CD4-positive, alpha-beta T cell treated with Interleukin-17A for 4 hours (primary cell): ENCODE measurements at regions not wholly inside any gene's neighbourhood (a gene's known extent, or its start where the extent isn't known, plus 50 kb on each side); places are given as distances from the start of the nearest gene placed in this dataset.
"Not testable (repeated sequence)": the region's sequence is repeated elsewhere in the genome, so short reads cannot be mapped to it uniquely, and the experiment has no call there.

Experiments used
- DNase-seq: peaks from one replicate; pipeline ENCODE4 v3.0.0-alpha.2; 2020; ENCODE audit warnings: mixed read lengths

DNA sequence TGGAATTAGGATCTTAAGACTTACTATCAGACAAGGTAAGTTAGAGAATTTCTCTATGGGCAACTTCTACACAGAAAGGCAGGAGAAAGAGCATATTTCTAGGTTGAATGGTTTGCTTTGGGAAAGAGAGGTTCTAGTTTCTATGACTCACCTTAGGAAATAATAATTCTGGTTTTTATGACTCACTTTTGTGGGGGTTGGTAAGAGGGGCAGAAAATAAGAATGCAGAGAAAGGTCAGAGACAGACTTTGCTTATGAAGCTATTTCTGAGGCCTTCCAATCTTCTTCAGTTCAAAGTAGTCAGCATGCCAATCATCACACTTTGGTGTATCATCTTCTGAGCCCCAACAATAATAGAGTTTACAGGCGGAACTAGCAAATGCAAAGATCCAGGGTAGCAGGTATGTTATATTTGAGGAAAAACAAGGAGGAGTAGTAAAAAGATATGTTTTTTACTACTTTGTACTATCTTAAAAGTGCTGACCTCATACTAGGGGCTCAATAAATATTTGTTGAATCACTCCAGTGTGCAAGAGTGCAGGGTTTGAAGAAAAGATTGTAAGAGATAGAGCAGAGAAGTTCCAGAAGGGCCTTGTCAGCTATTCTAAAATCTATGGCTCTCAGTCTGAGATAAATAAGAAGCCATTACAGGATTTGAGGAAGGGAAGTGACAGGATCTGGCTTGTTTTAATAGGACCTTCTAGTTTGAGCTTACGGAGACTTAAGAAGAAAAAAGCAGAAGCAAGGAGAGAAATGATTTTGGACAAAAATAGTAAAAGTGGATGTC is 56.7 kb upstream of the LRFN5 start:
- DNase-seq = no peak

- no peak for DNase-seq
Observed at GRCh38 chr14:41549282-41549681, 57.4 kb upstream of the LRFN5 start.

- DNase-seq = no peak
Observed at GRCh38 chr14:41548666-41549065, 58.0 kb upstream of the LRFN5 start.

DNA sequence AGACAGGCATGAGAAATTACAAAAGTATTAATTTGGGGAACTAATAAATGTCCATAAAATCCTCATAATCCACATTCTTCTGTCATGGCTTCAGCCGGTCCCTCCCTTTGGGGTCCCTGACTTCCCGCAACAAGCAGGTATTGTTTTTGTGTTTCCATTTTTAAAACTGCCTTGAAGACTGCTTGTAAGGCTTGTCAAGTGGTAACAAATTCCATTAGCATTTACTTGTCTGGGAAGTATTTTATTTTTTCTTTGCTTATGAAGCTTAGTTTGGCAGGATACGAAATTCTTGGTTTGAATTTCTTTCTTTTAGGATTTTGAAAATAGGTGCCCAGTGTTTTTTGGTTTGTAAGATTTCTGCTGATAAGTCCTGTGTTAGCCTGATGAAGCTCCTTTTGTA is 65.3 kb upstream of the LRFN5 start:
- no peak for DNase-seq

- no peak for DNase-seq
Observed at GRCh38 chr14:41532255-41532654, 74.4 kb upstream of the LRFN5 start.

DNA sequence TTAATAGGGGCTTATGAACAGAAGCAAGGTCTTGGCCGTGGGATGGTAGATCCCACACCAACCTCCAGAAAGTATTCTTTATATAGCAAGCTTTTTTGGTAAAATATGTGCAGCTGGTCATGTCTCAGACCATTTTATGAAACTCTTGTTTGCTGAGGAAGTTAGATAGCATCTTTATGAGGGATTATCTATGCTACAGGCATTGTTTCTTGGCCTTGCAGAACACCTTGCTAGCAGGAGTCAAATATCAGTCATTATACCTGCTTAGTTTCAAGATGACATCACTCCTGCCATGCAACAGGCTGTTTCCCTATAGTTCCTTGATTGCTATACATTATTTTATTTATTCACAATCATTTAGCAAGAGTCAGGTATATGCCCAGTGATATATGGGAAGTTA is 84.8 kb upstream of the LRFN5 start:
- no peak for DNase-seq

GRCh38 chr14:41518030-41518429 is 88.6 kb upstream of the LRFN5 start:
- DNase-seq = not testable (repeated sequence)

GRCh38 chr14:41506552-41506951 is 100.1 kb upstream of the LRFN5 start:
- DNase-seq = no peak

- DNase-seq = no peak
Observed at GRCh38 chr14:41505491-41505890, 101.2 kb upstream of the LRFN5 start.

DNA sequence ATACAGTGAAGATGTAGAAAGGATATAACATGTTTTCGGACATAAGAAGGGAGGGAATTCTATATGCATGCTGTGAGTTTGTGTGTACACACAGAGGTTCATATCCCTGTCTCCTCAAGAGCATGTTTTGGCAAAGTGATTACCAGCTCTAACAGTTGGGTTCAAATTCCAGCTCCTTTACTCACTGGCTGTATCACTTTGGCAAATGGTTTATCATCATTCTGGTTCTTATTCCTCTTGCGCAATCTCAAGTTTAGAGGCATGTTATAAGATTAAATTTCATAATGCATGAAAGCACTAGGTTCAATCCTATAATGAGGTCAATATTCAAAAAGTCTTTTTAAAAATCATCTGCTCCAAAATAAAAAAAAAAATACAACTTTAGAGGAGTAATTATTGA is 107.7 kb upstream of the LRFN5 start:
- DNase-seq = no peak

- no peak for DNase-seq
Observed at GRCh38 chr14:41490323-41490722, 116.4 kb upstream of the LRFN5 start.

DNA sequence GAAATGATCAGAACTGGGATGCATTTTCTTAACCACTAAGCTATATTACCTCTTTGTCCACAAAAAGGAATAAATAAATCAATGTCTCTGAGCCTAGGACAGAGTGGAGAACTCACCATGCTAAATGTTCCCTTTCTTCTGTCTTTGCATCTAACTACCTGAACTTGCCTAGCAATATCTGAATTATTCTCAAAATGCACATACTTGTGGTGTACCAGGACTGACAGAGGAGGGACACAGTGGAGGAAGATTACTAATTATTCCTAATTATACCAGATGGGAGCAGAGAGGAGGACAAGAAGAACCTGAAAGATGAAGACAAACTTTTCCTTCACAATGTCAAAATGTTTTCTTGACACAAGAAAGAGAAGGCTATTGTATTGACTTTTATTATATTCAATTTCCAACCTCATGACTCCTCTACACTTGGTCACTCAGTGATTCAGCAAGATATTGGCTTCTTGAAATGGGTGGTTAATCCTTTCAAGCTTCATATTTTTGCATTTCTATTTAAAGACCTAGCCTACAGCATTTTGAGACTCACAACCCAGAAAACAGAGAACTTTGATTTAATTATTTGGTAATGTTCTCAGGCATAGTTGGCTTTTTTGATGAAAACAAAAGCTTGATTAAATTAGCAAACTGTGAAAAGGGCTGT is 117.2 kb upstream of the LRFN5 start:
- DNase-seq = no peak

DNA sequence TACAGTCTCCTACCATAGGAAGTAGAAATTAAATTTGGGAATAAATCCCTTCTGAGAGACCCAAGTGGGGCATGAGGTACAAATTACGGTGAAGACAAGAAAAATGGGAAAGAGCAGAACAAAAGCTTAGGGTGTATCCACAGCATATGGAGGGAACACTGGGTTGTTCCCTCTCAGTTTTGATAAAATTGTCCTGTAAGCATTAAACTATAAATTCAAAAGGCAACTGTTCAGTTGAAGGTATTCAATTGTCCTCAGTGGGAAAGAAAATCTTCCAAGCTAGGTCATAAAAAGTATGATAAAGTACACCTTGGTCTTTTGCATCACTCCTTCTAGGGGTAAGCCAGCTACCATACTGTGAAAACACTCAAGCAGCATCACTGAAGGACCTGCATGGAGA is 118.3 kb upstream of the LRFN5 start:
- DNase-seq = no peak

GRCh38 chr14:41482861-41483260 is 123.8 kb upstream of the LRFN5 start:
- no peak for DNase-seq

GRCh38 chr14:41476526-41476925 is 130.2 kb upstream of the LRFN5 start:
- DNase-seq = no peak

DNA sequence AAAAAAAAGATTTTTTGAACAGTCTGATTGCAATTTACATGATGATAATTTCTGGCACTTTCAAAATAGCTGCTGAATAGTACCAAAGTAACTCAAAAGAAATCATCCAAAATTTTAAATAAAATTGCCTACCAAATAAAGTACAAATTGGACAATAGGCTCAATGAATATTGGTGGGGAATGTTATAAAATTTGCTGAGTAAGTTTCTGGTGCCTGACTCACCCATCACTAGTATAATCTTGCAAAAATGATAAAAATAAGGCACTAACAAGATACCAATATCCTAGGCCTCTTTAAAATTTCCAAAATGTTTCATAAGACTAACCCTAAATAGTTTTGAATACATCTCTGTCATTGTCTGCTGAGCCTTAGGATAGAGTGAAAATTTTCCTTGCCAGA is 145.3 kb upstream of the LRFN5 start:
- DNase-seq = no peak

- DNase-seq = no peak
Observed at GRCh38 chr14:41457393-41457792, 149.3 kb upstream of the LRFN5 start.

DNA sequence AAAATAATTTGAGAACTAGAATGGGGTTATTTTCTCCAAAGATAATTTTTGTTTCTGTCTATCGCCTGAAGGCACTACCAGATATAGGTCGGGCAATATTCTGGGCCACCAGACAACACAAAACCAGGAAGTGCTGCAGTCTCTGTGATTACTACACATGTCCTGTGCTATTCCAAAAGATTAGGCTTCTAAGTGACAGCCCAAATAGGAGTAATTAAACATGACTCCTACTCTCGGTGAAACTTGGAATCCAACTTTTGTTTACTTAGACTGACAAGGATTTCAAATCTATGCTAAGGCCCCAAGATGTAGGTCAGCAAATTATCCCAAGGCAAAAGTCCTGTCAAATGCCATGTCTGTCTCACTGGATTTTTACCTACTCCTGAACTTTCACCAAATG is 157.6 kb upstream of the LRFN5 start:
- no peak for DNase-seq

DNA sequence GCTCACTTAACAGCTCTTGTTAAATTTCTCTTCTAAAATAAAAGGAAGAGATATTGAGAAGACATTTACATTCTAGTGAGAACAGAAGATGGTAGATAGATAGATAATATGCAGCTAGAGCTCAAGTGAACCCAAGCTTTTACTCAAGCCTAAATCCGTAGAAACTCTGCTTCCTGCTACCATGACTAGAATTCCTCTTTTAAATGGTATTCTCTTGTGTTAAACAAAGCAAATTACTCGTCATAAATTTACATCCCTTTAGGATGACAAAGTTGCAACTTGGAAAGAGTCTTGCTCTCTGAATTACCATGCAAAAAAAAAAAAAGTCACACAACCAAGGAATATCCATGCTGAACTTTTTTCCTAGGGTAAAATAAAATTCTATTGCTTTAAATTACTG is 160.7 kb upstream of the LRFN5 start:
- no peak for DNase-seq

- DNase-seq = no peak
Observed at GRCh38 chr14:41423503-41423902, 183.2 kb upstream of the LRFN5 start.

- not testable (repeated sequence) for DNase-seq
Observed at GRCh38 chr14:41421308-41421707, 185.4 kb upstream of the LRFN5 start.

- no peak for DNase-seq
Observed at GRCh38 chr14:41419709-41420108, 187.0 kb upstream of the LRFN5 start.

GRCh38 chr14:41418851-41419250 is 187.8 kb upstream of the LRFN5 start:
- DNase-seq = no peak

DNA sequence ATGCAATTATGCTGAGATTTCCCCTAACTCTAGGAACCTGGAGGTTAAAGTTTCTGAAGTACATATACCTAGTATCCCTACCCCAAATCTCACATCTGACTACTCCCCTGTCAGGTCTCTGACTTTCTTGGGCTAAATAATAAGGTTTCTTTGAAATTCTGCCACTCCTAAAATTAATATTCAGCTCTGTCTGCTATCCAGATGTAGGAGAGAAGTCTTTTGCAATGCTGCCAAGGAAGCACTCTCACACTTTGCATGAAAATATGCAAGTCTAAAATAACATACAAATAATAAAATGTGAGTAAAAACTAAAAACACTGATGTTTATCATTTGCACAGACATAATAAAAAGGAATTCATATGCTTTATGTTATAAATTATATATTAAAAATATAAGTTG is 196.9 kb upstream of the LRFN5 start:
- DNase-seq = no peak

DNA sequence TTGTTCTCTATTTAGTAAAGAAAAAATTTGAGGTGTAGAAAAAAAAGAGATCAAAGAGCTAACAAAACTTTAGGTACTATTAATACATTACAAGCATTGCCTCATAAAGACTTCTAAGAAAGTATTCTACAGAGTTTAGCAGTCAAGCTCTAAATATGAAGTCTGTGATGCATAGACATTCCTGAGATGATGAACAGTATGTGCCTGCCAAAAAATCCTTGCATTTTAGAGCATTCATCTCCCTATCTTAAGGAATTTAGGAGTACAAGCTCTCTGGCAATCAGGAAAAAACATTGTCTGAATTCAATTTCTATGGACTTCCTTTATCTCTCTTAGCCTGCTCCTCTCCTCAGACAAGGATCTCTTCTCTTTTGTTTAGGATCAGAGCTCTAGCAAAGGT is 202.6 kb upstream of the LRFN5 start:
- no peak for DNase-seq
